Neuronal stem cell (in vitro differentiated cells): ENCODE measurements at regions not wholly inside any gene's neighbourhood (a gene's known extent, or its start where the extent isn't known, plus 50 kb on each side); places are given as distances from the start of the nearest gene placed in this dataset.

Source experiments
- DNase-seq: peaks from one replicate; pipeline ENCODE4 v3.0.0-alpha.2; 2013; ENCODE audit warnings: low spot score
- H2AFZ ChIP-seq: one replicate; pipeline ENCODE4 v1.6.1; 2013; ENCODE audit warnings: mild to moderate bottlenecking, low read length, inconsistent platforms
- H2AK5ac ChIP-seq: 2 replicates; pipeline ENCODE4 v1.6.1; 2013; ENCODE audit warnings: low read depth, mild to moderate bottlenecking, inconsistent platforms, low read length, moderate library complexity, mixed read lengths
- H2BK120ac ChIP-seq: 2 replicates; pipeline ENCODE4 v1.6.1; 2013; ENCODE audit warnings: low read depth, mild to moderate bottlenecking, inconsistent platforms, low read length, moderate library complexity, mixed read lengths
- H2BK12ac ChIP-seq: one replicate; pipeline ENCODE4 v1.6.1; 2013; ENCODE audit warnings: low read length, inconsistent platforms
- H2BK15ac ChIP-seq: 2 replicates; pipeline ENCODE4 v1.6.1; 2013; ENCODE audit warnings: mild to moderate bottlenecking, low read length, inconsistent platforms, mixed read lengths
- H2BK5ac ChIP-seq: one replicate; pipeline ENCODE4 v1.6.1; 2013; ENCODE audit warnings: inconsistent platforms, mild to moderate bottlenecking, low read length, moderate library complexity
- H3K14ac ChIP-seq: one replicate; pipeline ENCODE4 v1.6.1; 2013; ENCODE audit warnings: low read length, inconsistent platforms
- H3K18ac ChIP-seq: 2 replicates; pipeline ENCODE4 v1.6.1; 2013; ENCODE audit warnings: low read length, inconsistent platforms
- H3K23ac ChIP-seq: 2 replicates; pipeline ENCODE4 v1.6.1; 2013; ENCODE audit warnings: low read depth, mild to moderate bottlenecking, mixed read lengths, low read length, inconsistent platforms; ENCODE audit not compliant: poor library complexity
- H3K27ac ChIP-seq: replicated peaks from 3 replicates; pipeline ENCODE4 v1.5.1; 2013; ENCODE audit warnings: low read length, inconsistent platforms
- H3K27me3 ChIP-seq, 3 experiments: 2 replicates each; pipeline ENCODE4 v1.6.1; 2013; ENCODE audit warnings: low read length in 3 of 3, mild to moderate bottlenecking in 2 of 3, inconsistent platforms in 1 of 3, low read depth in 1 of 3, mixed read lengths in 1 of 3, moderate library complexity in 1 of 3; ENCODE audit not compliant: control insufficient read depth in 3 of 3, insufficient read depth in 3 of 3
- H3K36me3 ChIP-seq, 2 donors: replicated peaks in 1 of 2; 2 replicates each; pipeline ENCODE4 v1.6.1; 2013; ENCODE audit warnings: low read length in 2 of 2; ENCODE audit not compliant: control insufficient read depth in 2 of 2, insufficient read depth in 2 of 2
- H3K4ac ChIP-seq: 2 replicates; pipeline ENCODE4 v1.6.1; 2013; ENCODE audit warnings: inconsistent platforms, mild to moderate bottlenecking, low read length, moderate library complexity
- H3K4me1 ChIP-seq, 2 donors: 1 replicate in 1 of 2; 2 replicates in 1 of 2; pipeline ENCODE4 v1.6.1; 2013; ENCODE audit warnings: low read length in 2 of 2, low read depth in 1 of 2; ENCODE audit not compliant: control insufficient read depth in 2 of 2, insufficient read depth in 1 of 2
- H3K4me2 ChIP-seq: one replicate; pipeline ENCODE4 v1.6.1; 2013; ENCODE audit warnings: mild to moderate bottlenecking, low read length, inconsistent platforms; ENCODE audit not compliant: insufficient read depth, poor library complexity, severe bottlenecking
- H3K4me3 ChIP-seq, 2 donors: 2 replicates each; pipeline ENCODE4 v1.5.1; 2013; ENCODE audit warnings: low read length in 2 of 2, mild to moderate bottlenecking in 2 of 2, inconsistent platforms in 1 of 2, moderate library complexity in 1 of 2
- H3K79me1 ChIP-seq: one replicate; pipeline ENCODE4 v1.6.1; 2013; ENCODE audit warnings: low read depth, mild to moderate bottlenecking, inconsistent platforms, low read length, moderate library complexity
- H3K9ac ChIP-seq: one replicate; pipeline ENCODE4 v1.6.1; 2013; ENCODE audit warnings: mild to moderate bottlenecking, low read depth, low read length, inconsistent platforms; ENCODE audit not compliant: poor library complexity
- H3K9me3 ChIP-seq, 2 donors: replicated peaks in 1 of 2; 2 replicates each; pipeline versions ENCODE3 to v1.6.1; 2013; ENCODE audit warnings: low read length in 2 of 2, mild to moderate bottlenecking in 2 of 2, inconsistent platforms in 1 of 2, low read depth in 1 of 2, mixed read lengths in 1 of 2, moderate library complexity in 1 of 2; ENCODE audit not compliant: control insufficient read depth in 2 of 2, insufficient read depth in 1 of 2
- H4K8ac ChIP-seq: one replicate; pipeline ENCODE4 v1.6.1; 2013; ENCODE audit warnings: low read depth, mild to moderate bottlenecking, inconsistent platforms, low read length, moderate library complexity
- H4K91ac ChIP-seq: one replicate; pipeline ENCODE4 v1.6.1; 2013; ENCODE audit warnings: low read length, low read depth, mild to moderate bottlenecking, inconsistent platforms; ENCODE audit not compliant: poor library complexity
- WGBS, 2 donors: extraction: QIAGEN DNeasy Blood & Tissue Kit; methylation state at CpG; one replicate each; pipeline ENCODE4 v1.1.7; 2013; ENCODE audit warnings: missing lambda C conversion rate in 2 of 2, mixed read lengths in 1 of 2; ENCODE audit not compliant: insufficient read length in 2 of 2, insufficient replicate concordance in 1 of 2; ENCODE audit errors: extremely low coverage in 2 of 2; 5-methylcytosine and 5-hydroxymethylcytosine counted together

DNA sequence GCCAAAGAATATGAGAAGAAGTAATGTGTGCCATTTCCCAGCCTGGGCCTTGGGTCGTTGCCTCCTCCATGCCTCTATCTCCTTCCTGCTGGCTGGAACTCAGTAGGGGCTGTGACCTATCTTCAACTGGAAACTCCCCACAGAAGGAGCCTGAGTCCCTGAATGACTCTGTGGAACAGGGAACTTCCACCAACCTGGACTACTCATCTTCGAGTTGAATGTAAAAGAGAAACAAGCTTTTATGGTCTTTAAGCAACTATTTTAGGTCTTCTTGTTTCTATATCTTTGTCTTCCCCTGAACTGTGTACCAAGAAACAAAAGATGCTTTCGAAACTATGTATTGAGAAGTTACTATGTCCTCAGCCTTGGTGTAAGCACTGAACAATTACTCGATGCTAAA lies 355.3 kb upstream of the NR2F2 start:
- no peak overlapping the region for H2BK120ac ChIP-seq
- no CpG with 5 or more reads among the region's 4 CpGs for WGBS, 2 donors
- peaks cover 2 to 9% of the 10 kb centered on the region in 2 donors for H3K9me3 ChIP-seq
- H3K27me3 ChIP-seq, result no peaks in the 10 kb centered on the region
- no peak overlapping the region for H2BK12ac ChIP-seq
- H4K91ac ChIP-seq, result no peak overlapping the region
- H3K79me1 ChIP-seq, result peaks cover 2% of the 10 kb centered on the region
- H3K4ac ChIP-seq, result no peak overlapping the region
- peaks cover 8 to 16% of the 10 kb centered on the region in 2 donors for H3K4me1 ChIP-seq
- H2BK15ac ChIP-seq, result no peak overlapping the region
- no peak overlapping the region for H3K14ac ChIP-seq
- H3K36me3 ChIP-seq, result no peaks in the 10 kb centered on the region
- DNase-seq, result no peak
- H4K8ac ChIP-seq, result no peak overlapping the region
- no peak overlapping the region for H2BK5ac ChIP-seq
- no peak overlapping the region for H3K4me3 ChIP-seq
- H3K27ac ChIP-seq, result no peak overlapping the region
- H3K23ac ChIP-seq, result no peak overlapping the region
- no peak overlapping the region for H2AFZ ChIP-seq
- no peak overlapping the region for H3K18ac ChIP-seq
- no peak overlapping the region for H3K9ac ChIP-seq
- H2AK5ac ChIP-seq, result no peak overlapping the region
- no peak overlapping the region for H3K4me2 ChIP-seq

DNA sequence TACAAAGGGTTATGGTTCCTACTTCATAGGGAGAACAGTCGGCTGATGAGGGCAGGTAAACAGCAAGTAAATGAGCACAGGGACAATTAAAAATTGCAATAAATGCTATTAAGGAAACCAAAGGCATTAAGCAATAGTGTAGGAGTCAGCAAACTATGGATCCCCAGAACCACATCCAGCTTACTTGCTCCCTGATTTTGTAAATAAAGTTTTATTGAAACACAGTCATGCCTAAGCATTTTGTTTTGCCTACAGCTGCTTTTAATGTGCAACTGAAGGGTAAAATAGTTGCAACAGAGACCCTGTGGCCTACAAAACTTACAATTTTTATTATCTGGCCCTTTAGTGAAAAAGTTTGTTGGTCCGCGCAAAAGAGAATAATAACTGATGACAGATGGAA lies 351.2 kb upstream of the NR2F2 start:
- Histone ChIP-seq H3K14ac (no peak overlapping the region), H3K9ac (no peak overlapping the region), H4K8ac (no peak overlapping the region), H2BK12ac (no peak overlapping the region), H3K27me3 (no peaks in the 10 kb centered on the region), H3K4ac (no peak overlapping the region), H3K4me3 (no peak overlapping the region), H2BK5ac (no peak overlapping the region), H3K27ac (no peak overlapping the region), H3K23ac (no peak overlapping the region), H4K91ac (no peak overlapping the region), H3K4me1 (peaks cover 0 to 7% of the 10 kb centered on the region in 2 donors), H2AK5ac (no peak overlapping the region), H3K36me3 (no peaks in the 10 kb centered on the region), H2AFZ (no peak overlapping the region), H3K79me1 (no peaks in the 10 kb centered on the region), H2BK120ac (no peak overlapping the region), H3K9me3 (peaks cover 2 to 9% of the 10 kb centered on the region in 2 donors), H3K4me2 (no peak overlapping the region), H3K18ac (no peak overlapping the region), H2BK15ac (no peak overlapping the region)
- WGBS, 2 donors, result no CpG with 5 or more reads among the region's 3 CpGs
- DNase-seq, result no peak

- H3K4me1 ChIP-seq, result peaks cover 0 to 6% of the 10 kb centered on the region in 2 donors
- H3K27me3 ChIP-seq, result no peaks in the 10 kb centered on the region
Observed at GRCh38 chr15:95981209-95981608, 349.3 kb upstream of the NR2F2 start.

GRCh38 chr15:95987299-95987698 lies 343.2 kb upstream of the NR2F2 start:
- Histone ChIP-seq H3K27me3 (no peaks in the 10 kb centered on the region), H3K79me1 (no peaks in the 10 kb centered on the region), H2BK12ac (no peak overlapping the region)

More at GRCh38 chr15:95981209-95981608, 349.3 kb upstream of the NR2F2 start:
- no peak overlapping the region for H2AFZ ChIP-seq
- H2BK15ac ChIP-seq, result no peak overlapping the region
- H3K9me3 ChIP-seq, result no peaks in the 10 kb centered on the region
- H3K14ac ChIP-seq, result no peak overlapping the region
- H3K79me1 ChIP-seq, result no peaks in the 10 kb centered on the region
- H3K18ac ChIP-seq, result no peak overlapping the region
- H2BK120ac ChIP-seq, result no peak overlapping the region
- no peak overlapping the region for H3K4ac ChIP-seq
- H4K8ac ChIP-seq, result no peak overlapping the region
- WGBS, 2 donors, result no CpG with 5 or more reads among the region's 6 CpGs
- no peak overlapping the region for H2AK5ac ChIP-seq
- H4K91ac ChIP-seq, result no peak overlapping the region
- H3K4me3 ChIP-seq, result no peak overlapping the region
- no peak for DNase-seq
- H3K23ac ChIP-seq, result no peak overlapping the region
- H3K9ac ChIP-seq, result no peak overlapping the region
- H2BK12ac ChIP-seq, result no peak overlapping the region
- no peak overlapping the region for H3K27ac ChIP-seq
- no peak overlapping the region for H3K4me2 ChIP-seq
- no peak overlapping the region for H2BK5ac ChIP-seq
- no peaks in the 10 kb centered on the region for H3K36me3 ChIP-seq

More at GRCh38 chr15:95987299-95987698, 343.2 kb upstream of the NR2F2 start:
- Histone ChIP-seq H3K4me3 (no peak overlapping the region), H4K91ac (no peak overlapping the region), H3K27ac (no peak overlapping the region), H3K9me3 (no peaks in the 10 kb centered on the region), H3K4me2 (no peak overlapping the region), H2AK5ac (no peak overlapping the region), H4K8ac (no peak overlapping the region), H3K4me1 (peaks cover 4 to 29% of the 10 kb centered on the region in 2 donors), H2BK120ac (no peak overlapping the region), H3K9ac (no peak overlapping the region), H2BK5ac (no peak overlapping the region), H3K14ac (no peak overlapping the region), H3K36me3 (no peaks in the 10 kb centered on the region), H3K23ac (no peak overlapping the region), H3K4ac (no peak overlapping the region), H2BK15ac (no peak overlapping the region), H3K18ac (no peak overlapping the region), H2AFZ (peak overlapping the region; percentile 26)
- no peak for DNase-seq
- no CpG with 5 or more reads among the region's 4 CpGs for WGBS, 2 donors
